ENCODE measurements at regions not wholly inside any gene's neighbourhood (a gene's known extent, or its start where the extent isn't known, plus 50 kb on each side); places are given as distances from the start of the nearest gene placed in this dataset.
"Not testable (repeated sequence)": the region's sequence is repeated elsewhere in the genome, so short reads cannot be mapped to it uniquely, and the experiment has no call there.

DNA sequence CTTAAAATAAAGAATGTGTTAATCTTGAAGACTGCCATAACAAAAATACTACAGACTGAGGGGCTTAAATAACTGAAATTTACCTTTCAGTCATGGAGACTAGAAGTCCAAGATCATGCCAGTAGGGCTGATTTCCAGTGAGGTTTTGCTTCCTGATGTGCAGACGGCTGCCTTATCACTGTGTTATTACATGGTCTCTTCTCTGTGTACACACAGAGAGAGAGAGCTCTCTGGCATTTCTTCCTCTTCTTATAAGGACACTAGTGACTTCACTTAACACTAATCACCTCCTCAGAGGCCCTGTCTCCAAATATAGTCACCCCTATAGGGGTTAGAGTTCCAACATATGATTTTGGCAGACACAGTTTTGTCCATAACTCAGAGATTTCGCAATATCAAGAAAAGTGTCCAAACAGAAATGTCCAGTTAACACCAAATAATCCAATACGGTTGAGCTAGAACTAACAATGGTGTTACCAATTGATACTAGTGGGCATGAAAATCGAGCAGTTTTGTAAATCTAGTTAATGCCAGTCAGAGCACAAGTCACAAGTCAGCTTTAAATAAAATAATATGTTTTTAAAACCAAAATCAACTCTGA lies 399.8 kb downstream of the ADCYAP1 start:
- Mint-ChIP-seq H3K4me3 (ENCODE audit: unreplicated experiment) (no peak overlapping the region), H3K9me3 (ENCODE audit: unreplicated experiment) (no peaks in the 10 kb centered on the region), H3K27ac (ENCODE audit: unreplicated experiment) (no peak overlapping the region), H3K4me1 (ENCODE audit: unreplicated experiment) (no peaks in the 10 kb centered on the region), H3K27me3 (ENCODE audit: unreplicated experiment) (peaks cover 1% of the 10 kb centered on the region), H3K36me3 (ENCODE audit: low read depth, unreplicated experiment) (no peaks in the 10 kb centered on the region)
- no peak for DNase-seq (ENCODE audit: low spot score)
- TF ChIP-seq, protein P1, sequence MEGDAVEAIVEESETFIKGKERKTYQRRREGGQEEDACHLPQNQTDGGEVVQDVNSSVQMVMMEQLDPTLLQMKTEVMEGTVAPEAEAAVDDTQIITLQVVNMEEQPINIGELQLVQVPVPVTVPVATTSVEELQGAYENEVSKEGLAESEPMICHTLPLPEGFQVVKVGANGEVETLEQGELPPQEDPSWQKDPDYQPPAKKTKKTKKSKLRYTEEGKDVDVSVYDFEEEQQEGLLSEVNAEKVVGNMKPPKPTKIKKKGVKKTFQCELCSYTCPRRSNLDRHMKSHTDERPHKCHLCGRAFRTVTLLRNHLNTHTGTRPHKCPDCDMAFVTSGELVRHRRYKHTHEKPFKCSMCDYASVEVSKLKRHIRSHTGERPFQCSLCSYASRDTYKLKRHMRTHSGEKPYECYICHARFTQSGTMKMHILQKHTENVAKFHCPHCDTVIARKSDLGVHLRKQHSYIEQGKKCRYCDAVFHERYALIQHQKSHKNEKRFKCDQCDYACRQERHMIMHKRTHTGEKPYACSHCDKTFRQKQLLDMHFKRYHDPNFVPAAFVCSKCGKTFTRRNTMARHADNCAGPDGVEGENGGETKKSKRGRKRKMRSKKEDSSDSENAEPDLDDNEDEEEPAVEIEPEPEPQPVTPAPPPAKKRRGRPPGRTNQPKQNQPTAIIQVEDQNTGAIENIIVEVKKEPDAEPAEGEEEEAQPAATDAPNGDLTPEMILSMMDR (IDR thresholded peaks at IDR 0.05; ENCODE audit: unreplicated experiment) = no peak

DNA sequence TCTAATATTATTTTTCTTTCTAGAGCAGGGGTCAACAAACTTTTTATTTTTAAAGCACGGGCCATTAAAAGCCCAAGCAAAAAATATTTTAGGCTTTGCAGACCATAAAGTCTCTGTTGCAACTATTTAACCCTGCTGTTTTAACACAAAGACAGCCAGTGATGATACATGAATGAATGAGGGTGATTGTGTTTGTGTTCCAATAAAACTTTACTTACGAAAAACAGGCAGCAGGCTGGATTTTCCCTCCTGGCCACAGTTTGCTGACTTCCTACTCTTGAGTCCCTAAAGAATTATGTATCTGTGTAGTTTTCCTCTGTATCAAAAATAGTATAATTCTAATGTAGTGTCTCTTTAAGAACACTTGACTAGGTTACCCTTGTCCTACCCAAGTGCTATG lies 402.0 kb downstream of the ADCYAP1 start:
- no peaks in the 10 kb centered on the region for H3K9me3 Mint-ChIP-seq (ENCODE audit: unreplicated experiment)

DNA sequence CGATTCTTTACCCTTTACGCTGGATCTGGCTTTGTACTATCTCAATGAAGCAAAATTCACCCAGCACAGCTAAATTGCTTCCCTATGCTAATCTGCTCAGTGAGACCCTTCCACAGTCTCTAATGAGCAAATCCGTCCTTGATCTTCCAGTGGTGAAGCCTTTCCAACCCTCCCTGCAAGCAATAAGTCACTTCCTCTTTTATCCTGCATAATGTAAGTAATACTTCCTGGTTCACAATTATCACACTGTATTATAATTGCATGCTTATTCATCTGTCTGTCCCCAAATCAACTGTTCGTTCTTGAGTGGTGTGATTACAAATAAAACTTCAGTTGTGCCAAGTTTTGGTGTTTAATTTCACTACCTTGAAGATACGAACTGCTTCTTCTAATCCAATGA lies 404.0 kb downstream of the ADCYAP1 start:
- no peak overlapping the region for H3K4me3 Mint-ChIP-seq (ENCODE audit: unreplicated experiment)
- H3K36me3 Mint-ChIP-seq (ENCODE audit: low read depth, unreplicated experiment) = no peaks in the 10 kb centered on the region
- no peaks in the 10 kb centered on the region for H3K9me3 Mint-ChIP-seq (ENCODE audit: unreplicated experiment)
- no peaks in the 10 kb centered on the region for H3K4me1 Mint-ChIP-seq (ENCODE audit: unreplicated experiment)
- no peak for DNase-seq (ENCODE audit: low spot score)
- TF ChIP-seq, protein P1 (IDR thresholded peaks at IDR 0.05; ENCODE audit: unreplicated experiment) = no peak
- no peak overlapping the region for H3K27ac Mint-ChIP-seq (ENCODE audit: unreplicated experiment)
- peaks cover 1% of the 10 kb centered on the region for H3K27me3 Mint-ChIP-seq (ENCODE audit: unreplicated experiment)

More for the DNA sequence above, 402.0 kb downstream of the ADCYAP1 start:
- Mint-ChIP-seq H3K27me3 (ENCODE audit: unreplicated experiment) (peaks cover 1% of the 10 kb centered on the region), H3K4me3 (ENCODE audit: unreplicated experiment) (no peak overlapping the region), H3K27ac (ENCODE audit: unreplicated experiment) (no peak overlapping the region), H3K4me1 (ENCODE audit: unreplicated experiment) (no peaks in the 10 kb centered on the region), H3K36me3 (ENCODE audit: low read depth, unreplicated experiment) (no peaks in the 10 kb centered on the region)
- DNase-seq (ENCODE audit: low spot score) = no peak
- TF ChIP-seq, protein P1 (IDR thresholded peaks at IDR 0.05; ENCODE audit: unreplicated experiment) = no peak

DNA sequence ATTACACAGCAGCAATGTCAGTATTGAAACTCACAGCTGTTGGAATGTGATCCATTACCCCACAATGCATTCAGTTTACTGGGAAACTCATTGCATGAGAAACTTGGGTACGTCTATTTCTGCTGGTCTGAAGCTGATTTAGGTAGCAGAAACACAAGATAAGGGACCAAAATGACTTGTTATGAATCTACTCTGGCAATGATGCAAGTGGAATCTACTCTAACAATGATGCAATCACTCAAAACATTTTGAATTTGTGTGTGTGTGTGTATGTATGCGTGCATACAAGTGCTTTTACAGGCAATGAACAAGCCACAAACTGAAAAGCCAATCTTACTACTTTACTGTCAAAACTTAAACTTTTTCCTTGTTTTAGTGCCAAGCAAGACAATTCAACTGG lies 406.7 kb downstream of the ADCYAP1 start:
- no peak for DNase-seq (ENCODE audit: low spot score)
- no peak overlapping the region for H3K4me3 Mint-ChIP-seq (ENCODE audit: unreplicated experiment)
- H3K9me3 Mint-ChIP-seq (ENCODE audit: unreplicated experiment) = no peaks in the 10 kb centered on the region

DNA sequence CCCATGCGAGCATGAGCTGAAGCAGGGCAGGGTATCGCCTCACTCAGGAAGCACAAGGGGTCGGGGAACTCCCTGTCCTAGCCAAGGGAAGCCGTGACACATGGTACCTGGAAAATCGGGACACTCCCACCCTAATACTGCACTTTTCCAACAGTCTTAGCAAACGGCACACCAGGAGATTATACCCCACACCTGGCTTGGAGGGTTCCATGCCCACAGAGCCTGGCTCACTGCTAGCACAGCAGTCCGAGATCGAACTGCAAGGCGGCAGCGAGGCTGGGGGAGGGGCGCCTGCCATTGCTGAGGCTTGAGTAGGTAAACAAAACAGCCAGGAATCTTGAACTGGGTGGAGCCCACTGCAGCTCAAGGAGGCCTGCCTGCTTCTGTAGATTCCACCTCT lies 430.7 kb downstream of the ADCYAP1 start:
- H3K9me3 Mint-ChIP-seq (ENCODE audit: unreplicated experiment); DNase-seq (ENCODE audit: low spot score); H3K27me3 Mint-ChIP-seq (ENCODE audit: unreplicated experiment); H3K4me3 Mint-ChIP-seq (ENCODE audit: unreplicated experiment); H3K36me3 Mint-ChIP-seq (ENCODE audit: low read depth, unreplicated experiment); H3K4me1 Mint-ChIP-seq (ENCODE audit: unreplicated experiment); H3K27ac Mint-ChIP-seq (ENCODE audit: unreplicated experiment): not testable (repeated sequence)

More for the DNA sequence above, 406.7 kb downstream of the ADCYAP1 start:
- Mint-ChIP-seq H3K4me1 (ENCODE audit: unreplicated experiment) (no peaks in the 10 kb centered on the region), H3K27ac (ENCODE audit: unreplicated experiment) (no peak overlapping the region), H3K27me3 (ENCODE audit: unreplicated experiment) (peaks cover 1% of the 10 kb centered on the region), H3K36me3 (ENCODE audit: low read depth, unreplicated experiment) (no peaks in the 10 kb centered on the region)
- TF ChIP-seq, protein P1 (IDR thresholded peaks at IDR 0.05; ENCODE audit: unreplicated experiment) = no peak
